ENCODE measurements at regions not wholly inside any gene's neighbourhood (a gene's known extent, or its start where the extent isn't known, plus 50 kb on each side); places are given as distances from the start of the nearest gene placed in this dataset.

- H3K9me3 ChIP-seq (ENCODE audit: control insufficient read depth, insufficient read depth, low read depth, low read length), result no peaks in the 10 kb centered on the region
- H3K4me1 ChIP-seq (ENCODE audit: control insufficient read depth, insufficient read depth, low read length), result no peaks in the 10 kb centered on the region
- TF ChIP-seq ZNF311 (tag by site-specific recombination; IDR thresholded peaks at IDR 0.05; ENCODE audit: borderline replicate concordance), result no peak
- no peak for TF ChIP-seq ZFHX2 (tag by site-specific recombination; conservative IDR thresholded peaks at IDR 0.05)
- no peak for TF ChIP-seq ZNF692 (tag by site-specific recombination; IDR thresholded peaks at IDR 0.05)
- no peak for TF ChIP-seq ZNF37A (tag by site-specific recombination; IDR thresholded peaks at IDR 0.05)
- TF ChIP-seq ZNF654 (tag by site-specific recombination; IDR thresholded peaks at IDR 0.05; ENCODE audit: low read depth), result no peak
- TF ChIP-seq ZNF785 (tag by site-specific recombination; IDR thresholded peaks at IDR 0.05), result no peak
- no peak for TF ChIP-seq KLF17 (tag by site-specific recombination; IDR thresholded peaks at IDR 0.05)
- TF ChIP-seq HOXD13 (CRISPR knock-in tag; IDR thresholded peaks at IDR 0.05; ENCODE audit: borderline replicate concordance), result no peak
- TF ChIP-seq ZNF621 (tag by site-specific recombination; IDR thresholded peaks at IDR 0.05), result no peak
- TF ChIP-seq ZNF10 (tag by site-specific recombination; IDR thresholded peaks at IDR 0.05), result no peak
- TF ChIP-seq ZNF140 (tag by site-specific recombination; IDR thresholded peaks at IDR 0.05), result no peak
- TF ChIP-seq ZNF239 (tag by site-specific recombination; IDR thresholded peaks at IDR 0.05), result no peak
- POLR2A ChIA-PET, result interaction anchor here (0.6 kb wide), 1 partner anchor 17 kb away, joined by 3 read pairs; no protein-coding TSS in a partner anchor
- no peak overlapping the region for H3K27ac ChIP-seq (ENCODE audit: extremely low read depth, low read depth, low read length)
- CTCF ChIA-PET, result no interaction called here
- no peaks in the 10 kb centered on the region for H3K36me3 ChIP-seq (ENCODE audit: control insufficient read depth in 2 of 2, insufficient read depth in 1 of 2, low read length in 2 of 2)
- H3K4me3 ChIP-seq (ENCODE audit: low read depth, low read length), result no peak overlapping the region
Measured at GRCh38 chr2:122867941-122868340, 1112.5 kb downstream of the TSN start.

- ChIA-PET POLR2A (no interaction called here), CTCF (interaction anchor here (0.6 kb wide), 1 partner anchor 778 kb away, joined by 4 read pairs; no protein-coding TSS in a partner anchor)
- Histone ChIP-seq H3K27ac (ENCODE audit: extremely low read depth, low read depth, low read length) (no peak overlapping the region), H3K36me3 (ENCODE audit: control insufficient read depth in 2 of 2, insufficient read depth in 1 of 2, low read length in 2 of 2) (no peaks in the 10 kb centered on the region), H3K4me1 (ENCODE audit: control insufficient read depth, insufficient read depth, low read length) (no peaks in the 10 kb centered on the region), H3K4me3 (ENCODE audit: low read depth, low read length) (no peak overlapping the region), H3K9me3 (ENCODE audit: control insufficient read depth, insufficient read depth, low read depth, low read length) (no peaks in the 10 kb centered on the region)
- TF ChIP-seq ZNF354C (tag by site-specific recombination; IDR thresholded peaks at IDR 0.05; ENCODE audit: borderline replicate concordance, low read depth), result no peak
- no peak for TF ChIP-seq ZNF670 (tag by site-specific recombination; IDR thresholded peaks at IDR 0.05; ENCODE audit: low read depth)
- TF ChIP-seq GFI1B (tag by site-specific recombination; IDR thresholded peaks at IDR 0.05), result no peak
- TF ChIP-seq SP7 (tag by site-specific recombination; IDR thresholded peaks at IDR 0.05), result no peak
Measured at GRCh38 chr2:122868646-122869275, 1113.3 kb downstream of the TSN start.

- Histone ChIP-seq H3K27ac (ENCODE audit: extremely low read depth, low read depth, low read length) (no peak overlapping the region), H3K9me3 (ENCODE audit: control insufficient read depth, insufficient read depth, low read depth, low read length) (no peaks in the 10 kb centered on the region), H3K4me3 (ENCODE audit: low read depth, low read length) (no peak overlapping the region), H3K4me1 (ENCODE audit: control insufficient read depth, insufficient read depth, low read length) (no peaks in the 10 kb centered on the region), H3K36me3 (ENCODE audit: control insufficient read depth in 2 of 2, insufficient read depth in 1 of 2, low read length in 2 of 2) (no peaks in the 10 kb centered on the region)
- POLR2A ChIA-PET, result no interaction called here
- CTCF ChIA-PET, result no interaction called here
- TF ChIP-seq ZNF114 (tag by site-specific recombination; IDR thresholded peaks at IDR 0.05) (no peak), ZNF76 (tag by site-specific recombination; IDR thresholded peaks at IDR 0.05; ENCODE audit: borderline replicate concordance, low read depth) (no peak), ZNF629 (tag by site-specific recombination; IDR thresholded peaks at IDR 0.05) (no peak)
Measured at GRCh38 chr2:122873951-122874350, 1118.5 kb downstream of the TSN start.
